ENCODE measurements at regions not wholly inside any gene's neighbourhood (a gene's known extent, or its start where the extent isn't known, plus 50 kb on each side); places are given as distances from the start of the nearest gene placed in this dataset.

- DNase-seq (ENCODE audit: low read depth), result no peak
- in situ Hi-C loops (cut with HindIII; ENCODE audit: low sequenced_read_pairs), result no loop called here
- no peak overlapping the region for H3K4me3 ChIP-seq (ENCODE audit: low read depth, low read length)
- TF ChIP-seq, protein P1, sequence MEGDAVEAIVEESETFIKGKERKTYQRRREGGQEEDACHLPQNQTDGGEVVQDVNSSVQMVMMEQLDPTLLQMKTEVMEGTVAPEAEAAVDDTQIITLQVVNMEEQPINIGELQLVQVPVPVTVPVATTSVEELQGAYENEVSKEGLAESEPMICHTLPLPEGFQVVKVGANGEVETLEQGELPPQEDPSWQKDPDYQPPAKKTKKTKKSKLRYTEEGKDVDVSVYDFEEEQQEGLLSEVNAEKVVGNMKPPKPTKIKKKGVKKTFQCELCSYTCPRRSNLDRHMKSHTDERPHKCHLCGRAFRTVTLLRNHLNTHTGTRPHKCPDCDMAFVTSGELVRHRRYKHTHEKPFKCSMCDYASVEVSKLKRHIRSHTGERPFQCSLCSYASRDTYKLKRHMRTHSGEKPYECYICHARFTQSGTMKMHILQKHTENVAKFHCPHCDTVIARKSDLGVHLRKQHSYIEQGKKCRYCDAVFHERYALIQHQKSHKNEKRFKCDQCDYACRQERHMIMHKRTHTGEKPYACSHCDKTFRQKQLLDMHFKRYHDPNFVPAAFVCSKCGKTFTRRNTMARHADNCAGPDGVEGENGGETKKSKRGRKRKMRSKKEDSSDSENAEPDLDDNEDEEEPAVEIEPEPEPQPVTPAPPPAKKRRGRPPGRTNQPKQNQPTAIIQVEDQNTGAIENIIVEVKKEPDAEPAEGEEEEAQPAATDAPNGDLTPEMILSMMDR (IDR thresholded peaks at IDR 0.05; ENCODE audit: low read depth, low read length, missing control alignments), result no peak
Measured at GRCh38 chr22:48901324-48901723, 926.3 kb downstream of the BRD1 start.

DNA sequence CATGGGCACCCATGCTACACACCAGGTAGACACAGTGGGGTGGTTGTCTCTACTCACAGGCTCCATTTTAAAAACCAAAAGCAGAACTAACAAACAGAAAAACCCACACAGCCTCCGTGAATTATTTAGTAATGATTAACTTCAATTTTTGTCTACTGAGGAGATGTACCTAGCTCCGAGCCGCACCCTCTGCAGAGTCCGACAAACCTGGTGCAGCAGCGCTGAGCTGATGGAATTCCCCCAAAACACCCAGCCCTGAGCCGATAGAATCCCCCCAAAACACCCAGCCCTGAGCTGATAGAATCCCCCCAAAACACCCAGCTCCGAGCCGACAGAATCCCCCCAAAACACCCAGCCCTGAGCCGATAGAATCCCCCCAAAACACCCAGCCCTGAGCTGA is 927.0 kb downstream of the BRD1 start:
- in situ Hi-C loops (cut with HindIII; ENCODE audit: low sequenced_read_pairs), result no loop called here
- H3K4me3 ChIP-seq (ENCODE audit: low read depth, low read length), result no peak overlapping the region
- TF ChIP-seq, protein P1 (IDR thresholded peaks at IDR 0.05; ENCODE audit: low read depth, low read length, missing control alignments), result no peak
- DNase-seq (ENCODE audit: low read depth), result no peak

DNA sequence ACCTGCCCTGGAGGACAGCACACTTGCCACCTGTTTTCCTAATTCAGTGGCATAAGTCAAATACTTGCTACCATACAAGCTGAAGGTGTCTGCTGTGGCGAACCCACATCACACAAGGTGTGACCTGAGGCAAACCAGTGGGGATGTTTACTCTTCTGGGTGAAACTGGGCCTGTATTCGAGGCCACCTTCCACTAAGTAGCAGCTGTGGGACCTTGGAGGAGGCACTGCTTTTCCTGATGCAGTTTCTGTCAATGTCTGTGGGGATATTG is 927.4 kb downstream of the BRD1 start:
- in situ Hi-C loops (cut with HindIII; ENCODE audit: low sequenced_read_pairs), result no loop called here
- H3K4me3 ChIP-seq (ENCODE audit: low read depth, low read length), result no peak overlapping the region
- no peak for DNase-seq (ENCODE audit: low read depth)
- TF ChIP-seq, protein P1 (IDR thresholded peaks at IDR 0.05; ENCODE audit: low read depth, low read length, missing control alignments), result no peak

GRCh38 chr22:48899523-48900326 is 927.9 kb downstream of the BRD1 start:
- in situ Hi-C loops (cut with HindIII; ENCODE audit: low sequenced_read_pairs), result no loop called here
- DNase-seq (ENCODE audit: low read depth), result no peak
- no peak overlapping the region for H3K4me3 ChIP-seq (ENCODE audit: low read depth, low read length)
- TF ChIP-seq, protein P1 (IDR thresholded peaks at IDR 0.05; ENCODE audit: low read depth, low read length, missing control alignments), result no peak

DNA sequence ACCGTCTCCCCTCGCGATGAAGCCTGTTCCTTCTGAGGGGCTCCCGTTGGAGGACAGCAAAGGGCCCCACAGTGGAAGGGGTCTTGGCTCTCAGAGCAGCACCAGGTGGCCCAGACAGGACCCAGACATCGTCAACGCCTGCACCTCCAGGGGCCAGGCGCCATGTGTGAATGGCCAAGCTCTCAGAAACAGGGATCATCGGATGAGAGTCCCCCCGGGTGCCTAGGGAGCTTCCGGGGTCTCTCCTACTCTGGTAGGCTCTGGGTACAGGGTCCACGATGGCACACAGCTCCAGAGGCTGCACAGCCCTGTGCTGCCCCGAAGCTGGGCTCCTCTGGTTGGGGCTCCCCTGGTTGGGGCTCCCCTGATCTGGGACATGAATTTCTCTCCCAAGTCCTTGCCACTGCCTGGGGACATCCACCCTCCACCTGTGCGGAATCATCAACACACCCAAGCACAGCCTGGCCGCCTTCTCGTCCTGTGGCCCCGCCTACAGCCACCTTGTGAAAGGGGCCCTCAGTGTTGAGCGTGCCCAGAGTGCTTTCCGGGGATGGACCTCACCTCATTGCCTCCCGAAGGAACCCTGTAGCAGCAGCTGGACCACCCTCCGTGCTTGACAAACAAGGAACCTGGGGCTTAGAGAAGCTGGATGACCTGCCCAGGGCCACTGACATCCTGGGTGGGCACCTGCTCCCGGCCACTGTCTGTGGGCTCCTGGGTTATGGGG is 929.0 kb downstream of the BRD1 start:
- DNase-seq (ENCODE audit: low read depth), result no peak
- no peak overlapping the region for H3K4me3 ChIP-seq (ENCODE audit: low read depth, low read length)
- in situ Hi-C loops (cut with HindIII; ENCODE audit: low sequenced_read_pairs), result no loop called here
- TF ChIP-seq, protein P1 (IDR thresholded peaks at IDR 0.05; ENCODE audit: low read depth, low read length, missing control alignments), result no peak

DNA sequence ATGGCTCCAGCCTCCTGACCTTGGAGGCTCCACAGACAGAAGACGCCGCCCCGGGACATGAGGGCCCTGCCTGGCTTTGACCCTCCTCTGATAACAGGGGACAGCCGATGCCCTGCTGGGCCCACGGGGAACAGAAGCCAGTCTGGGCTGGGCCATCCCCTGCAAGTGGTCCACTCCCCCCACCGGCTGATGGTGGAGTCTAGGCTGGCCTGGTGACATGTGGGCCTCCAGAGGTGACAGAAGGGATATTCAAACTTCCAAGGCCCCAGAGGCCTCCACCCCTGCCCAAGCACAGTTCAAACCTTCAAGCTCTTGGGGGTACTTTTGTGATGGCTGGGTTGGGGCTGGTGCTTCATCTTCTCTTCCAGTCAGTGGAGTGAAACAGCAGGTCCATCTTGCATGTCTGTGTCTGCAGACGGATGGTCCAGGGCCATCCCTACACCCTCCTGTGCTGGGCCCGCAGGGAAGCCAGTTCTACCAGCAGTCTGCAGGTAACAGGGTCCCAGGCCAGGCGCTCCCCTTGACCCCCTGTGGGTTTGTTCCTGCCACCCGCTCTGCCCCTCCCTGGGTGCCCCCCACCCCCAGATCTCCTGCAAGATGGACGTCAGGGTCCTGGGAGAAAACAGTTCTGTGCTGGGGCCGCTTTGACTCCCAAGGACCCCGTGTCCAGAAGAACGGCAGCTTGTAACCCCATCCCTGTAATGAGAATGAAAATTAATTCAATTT is 929.9 kb downstream of the BRD1 start:
- in situ Hi-C loops (cut with HindIII; ENCODE audit: low sequenced_read_pairs), result no loop called here
- H3K4me3 ChIP-seq (ENCODE audit: low read depth, low read length), result no peak overlapping the region
- TF ChIP-seq, protein P1 (IDR thresholded peaks at IDR 0.05; ENCODE audit: low read depth, low read length, missing control alignments), result no peak
- DNase-seq (ENCODE audit: low read depth), result no peak
